ENCODE measurements at regions not wholly inside any gene's neighbourhood (a gene's known extent, or its start where the extent isn't known, plus 50 kb on each side); places are given as distances from the start of the nearest gene placed in this dataset.
A peak's percentile ranks its signal among the peaks of the same experiment; 100 is the strongest.

DNA sequence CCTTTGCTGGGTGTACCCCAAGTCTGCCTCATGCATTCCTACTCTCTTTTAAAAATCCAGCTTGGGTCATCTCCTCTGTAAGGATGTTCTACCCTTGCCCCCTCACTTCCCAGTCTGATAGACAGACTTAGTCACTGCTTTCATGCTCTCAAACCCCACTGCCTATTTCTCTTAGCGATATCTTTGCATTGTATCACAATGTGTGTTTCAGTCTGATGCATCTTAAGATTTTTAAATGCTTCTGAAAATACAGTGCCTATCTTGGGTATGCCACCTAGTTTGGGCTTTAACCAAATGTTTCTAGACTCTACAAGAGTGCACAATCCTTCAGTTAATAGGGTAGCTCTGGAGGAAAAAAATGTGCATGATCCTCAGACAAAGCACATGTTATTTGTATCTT is 97.8 kb downstream of the SNX18 start:
- H3K27ac ChIP-seq: peak overlapping the region; percentile 9; the same call in 1 of the 2 replicates
- TF ChIP-seq, protein P1, sequence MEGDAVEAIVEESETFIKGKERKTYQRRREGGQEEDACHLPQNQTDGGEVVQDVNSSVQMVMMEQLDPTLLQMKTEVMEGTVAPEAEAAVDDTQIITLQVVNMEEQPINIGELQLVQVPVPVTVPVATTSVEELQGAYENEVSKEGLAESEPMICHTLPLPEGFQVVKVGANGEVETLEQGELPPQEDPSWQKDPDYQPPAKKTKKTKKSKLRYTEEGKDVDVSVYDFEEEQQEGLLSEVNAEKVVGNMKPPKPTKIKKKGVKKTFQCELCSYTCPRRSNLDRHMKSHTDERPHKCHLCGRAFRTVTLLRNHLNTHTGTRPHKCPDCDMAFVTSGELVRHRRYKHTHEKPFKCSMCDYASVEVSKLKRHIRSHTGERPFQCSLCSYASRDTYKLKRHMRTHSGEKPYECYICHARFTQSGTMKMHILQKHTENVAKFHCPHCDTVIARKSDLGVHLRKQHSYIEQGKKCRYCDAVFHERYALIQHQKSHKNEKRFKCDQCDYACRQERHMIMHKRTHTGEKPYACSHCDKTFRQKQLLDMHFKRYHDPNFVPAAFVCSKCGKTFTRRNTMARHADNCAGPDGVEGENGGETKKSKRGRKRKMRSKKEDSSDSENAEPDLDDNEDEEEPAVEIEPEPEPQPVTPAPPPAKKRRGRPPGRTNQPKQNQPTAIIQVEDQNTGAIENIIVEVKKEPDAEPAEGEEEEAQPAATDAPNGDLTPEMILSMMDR (conservative IDR thresholded peaks at IDR 0.05): no peak

DNA sequence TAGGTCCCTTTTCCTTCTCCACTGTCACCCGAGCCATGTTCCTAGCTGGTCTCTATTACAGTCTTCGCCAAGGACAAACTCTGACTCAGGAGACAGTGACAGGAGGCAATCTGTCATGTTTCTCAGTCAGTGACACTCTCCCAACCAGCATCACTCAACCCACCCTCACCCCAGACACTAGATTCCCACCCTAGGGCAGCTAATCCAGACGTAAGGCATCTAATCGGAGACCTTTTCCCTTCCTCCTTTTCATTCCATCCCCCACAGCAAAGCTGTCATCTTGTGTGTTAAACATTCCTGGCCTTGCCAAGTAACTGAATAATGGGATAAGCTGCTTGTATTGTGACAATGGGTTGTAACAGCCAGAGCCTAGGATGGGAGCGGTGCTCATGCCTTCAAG is 95.2 kb downstream of the SNX18 start:
- H3K27ac ChIP-seq: no peak overlapping the region
- TF ChIP-seq, protein P1 (conservative IDR thresholded peaks at IDR 0.05): no peak

DNA sequence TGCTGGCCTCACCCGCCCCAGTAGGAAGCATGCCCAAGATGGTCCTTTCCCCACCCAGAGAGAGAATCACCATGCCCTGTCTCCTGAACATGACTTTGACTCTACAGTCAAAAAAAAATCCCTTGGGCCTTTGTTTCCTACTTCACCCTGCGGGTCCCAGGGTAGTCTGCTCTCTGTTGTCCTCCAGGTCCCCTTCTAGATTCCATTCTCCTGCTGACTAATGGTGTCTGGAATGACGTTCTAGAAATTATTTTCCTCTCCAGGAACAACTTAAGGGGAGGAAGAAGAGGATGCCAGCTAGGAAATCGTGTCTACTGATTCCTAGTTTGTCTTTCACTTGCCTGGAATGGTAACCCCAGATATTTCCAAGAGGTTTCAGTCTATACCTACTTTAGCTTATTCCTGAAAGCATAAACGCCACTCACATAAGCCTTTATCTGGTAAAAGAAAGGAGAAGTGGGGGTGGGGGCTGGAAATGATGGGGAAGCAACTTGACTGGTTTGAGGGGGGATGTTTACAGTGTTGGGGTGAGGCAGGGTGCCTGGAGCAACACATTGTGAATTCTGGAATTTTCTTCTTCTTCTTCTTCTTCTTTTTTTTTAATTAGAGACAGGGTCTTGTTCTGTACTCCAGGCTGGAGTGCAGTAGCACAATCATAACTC is 93.9 kb downstream of the SNX18 start:
- no peak overlapping the region for H3K27ac ChIP-seq

DNA sequence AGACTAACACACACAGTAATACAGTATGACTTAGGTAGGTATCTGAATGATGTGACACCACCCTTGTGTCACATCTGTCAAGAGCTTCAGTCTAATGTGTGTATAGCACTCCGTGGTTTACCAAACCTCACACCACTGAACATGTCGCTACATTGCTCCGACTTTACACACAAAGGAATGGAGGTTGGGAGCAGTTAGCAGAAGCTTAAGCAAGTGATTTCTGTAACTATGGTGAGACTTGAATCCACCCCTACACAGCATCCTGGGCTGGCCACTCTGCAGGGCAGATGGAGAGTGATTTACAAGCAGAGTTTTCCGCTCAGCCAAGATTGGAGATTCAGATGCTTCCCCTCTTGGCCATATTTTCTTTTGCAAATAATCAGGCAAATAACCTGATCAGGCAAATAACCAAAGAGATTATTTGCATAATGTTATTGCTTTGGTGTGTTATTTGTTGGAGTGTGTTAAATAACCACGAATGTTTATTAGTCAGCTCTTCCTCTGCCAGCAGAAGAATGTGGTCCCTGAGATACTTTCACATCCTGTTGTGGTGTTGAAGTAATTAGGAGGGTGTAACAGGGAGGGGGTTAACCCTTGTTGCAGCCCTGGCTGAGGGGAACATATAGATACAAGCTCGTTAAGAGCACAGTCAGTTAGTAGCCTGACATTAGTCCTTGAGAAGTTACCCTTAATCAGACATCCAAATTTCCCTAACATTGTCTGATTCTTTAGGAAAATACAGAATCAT is 92.8 kb downstream of the SNX18 start:
- TF ChIP-seq, protein P1 (conservative IDR thresholded peaks at IDR 0.05): no peak
- H3K27ac ChIP-seq: no peak overlapping the region

More for the DNA sequence above, 93.9 kb downstream of the SNX18 start:
- TF ChIP-seq, protein P1 (conservative IDR thresholded peaks at IDR 0.05): no peak

- TF ChIP-seq, protein P1 (conservative IDR thresholded peaks at IDR 0.05): no peak
- no peak overlapping the region for H3K27ac ChIP-seq
These were observed 91.0 kb downstream of the SNX18 start for GRCh38 chr5:54608423-54609085.

DNA sequence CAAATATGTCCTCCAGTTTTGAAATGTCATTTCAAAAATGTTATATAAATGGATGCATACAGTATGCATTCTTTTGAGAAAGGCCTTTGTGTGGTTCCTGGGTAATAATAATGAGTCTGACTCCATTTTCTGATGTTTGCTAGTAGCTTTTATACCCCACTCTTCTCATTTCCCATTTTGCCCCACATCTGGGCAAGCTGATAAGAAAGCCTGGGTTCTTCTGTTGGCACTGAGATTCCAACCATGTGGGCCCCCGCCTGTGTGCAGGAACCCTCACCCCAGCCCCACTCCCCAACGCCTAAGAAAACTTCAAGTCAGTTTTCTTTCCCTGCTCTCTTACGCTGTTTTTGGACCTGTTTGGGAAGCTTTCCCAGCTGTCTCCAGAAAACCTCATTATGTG is 89.4 kb downstream of the SNX18 start:
- H3K27ac ChIP-seq: no peak overlapping the region
- TF ChIP-seq, protein P1 (conservative IDR thresholded peaks at IDR 0.05): no peak

DNA sequence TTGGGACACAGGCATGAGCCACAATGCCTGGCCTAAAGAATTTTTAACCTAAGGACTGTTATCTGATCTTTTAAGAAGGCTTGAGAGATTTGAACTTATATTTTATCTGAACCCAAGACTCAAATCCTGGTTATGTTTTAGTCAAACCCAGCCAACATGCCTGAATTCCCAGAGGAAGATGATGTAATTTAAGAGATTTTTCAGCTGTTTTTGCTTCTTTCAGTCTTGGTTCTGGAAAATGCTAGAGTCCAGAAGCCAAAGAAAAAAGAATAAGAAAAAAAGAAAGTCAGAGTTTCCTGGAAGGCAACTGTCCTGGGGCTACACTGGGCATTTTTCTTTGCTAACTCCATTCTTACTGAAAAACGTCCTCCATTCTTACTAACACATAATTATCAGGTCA is 85.8 kb downstream of the SNX18 start:
- TF ChIP-seq, protein P1 (conservative IDR thresholded peaks at IDR 0.05): no peak

More for the DNA sequence above, 85.8 kb downstream of the SNX18 start:
- H3K27ac ChIP-seq: no peak overlapping the region
